ENCODE measurements at regions not wholly inside any gene's neighbourhood (a gene's known extent, or its start where the extent isn't known, plus 50 kb on each side); places are given as distances from the start of the nearest gene placed in this dataset.
"Not testable (repeated sequence)": the region's sequence is repeated elsewhere in the genome, so short reads cannot be mapped to it uniquely, and the experiment has no call there.

DNA sequence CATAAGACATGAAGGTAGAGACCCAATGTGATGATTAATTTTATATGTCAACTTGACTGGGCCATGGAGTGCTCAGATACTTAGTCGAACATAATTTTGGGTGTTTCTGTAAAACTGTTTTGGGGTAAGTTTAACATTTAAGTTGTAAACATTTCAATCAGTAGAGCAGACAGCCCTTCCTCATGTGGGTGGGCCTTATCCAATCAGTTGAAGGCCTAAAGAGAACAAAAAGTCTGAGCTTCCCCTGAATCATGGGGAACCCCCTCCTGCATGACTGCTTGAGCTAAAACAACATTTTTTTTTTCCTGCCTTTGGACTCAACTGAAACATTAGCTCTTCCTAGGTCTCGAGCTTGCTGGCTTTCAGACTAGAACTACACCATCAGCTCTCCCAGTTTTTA, 327.3 kb upstream of the SOX9 start:
- Mint-ChIP-seq H3K9me3 (no peaks in the 10 kb centered on the region), H3K27me3 (no peaks in the 10 kb centered on the region), H3K4me1 (ENCODE audit: low read depth) (no peaks in the 10 kb centered on the region), H3K36me3 (no peaks in the 10 kb centered on the region), H3K27ac (no peak overlapping the region), H3K4me3 (no peak overlapping the region)
- no peak for DNase-seq
- POLR2A ChIA-PET = no interaction called here
- intact Hi-C loops (cut with micrococcal nuclease) = no loop called here
- CTCF ChIA-PET = no interaction called here

DNA sequence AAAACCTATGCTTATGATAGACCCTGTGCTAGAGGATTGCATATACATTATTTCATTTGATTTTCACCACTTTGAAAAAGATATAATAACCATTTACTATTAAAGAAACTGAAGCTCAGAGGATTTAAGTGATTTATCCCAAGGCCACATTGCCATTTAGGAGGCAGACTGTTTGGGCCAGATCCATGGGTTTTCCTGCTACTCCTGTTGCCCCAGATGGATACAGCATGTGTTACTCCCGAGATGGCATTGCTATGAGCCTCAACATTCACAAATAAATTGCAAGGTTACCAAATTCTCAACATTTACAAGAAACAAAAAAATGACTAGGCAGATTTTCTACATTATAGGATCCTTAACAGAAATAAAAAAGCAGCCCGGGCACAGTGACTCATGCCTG, 322.1 kb upstream of the SOX9 start:
- H3K27me3 Mint-ChIP-seq = no peaks in the 10 kb centered on the region
- no peaks in the 10 kb centered on the region for H3K9me3 Mint-ChIP-seq
- ChIA-PET POLR2A (no interaction called here), CTCF (no interaction called here)
- intact Hi-C loops (cut with micrococcal nuclease) = no loop called here
- no peak overlapping the region for H3K27ac Mint-ChIP-seq
- H3K4me1 Mint-ChIP-seq (ENCODE audit: low read depth) = no peaks in the 10 kb centered on the region
- no peak overlapping the region for H3K4me3 Mint-ChIP-seq
- H3K36me3 Mint-ChIP-seq = no peaks in the 10 kb centered on the region
- DNase-seq = no peak

DNA sequence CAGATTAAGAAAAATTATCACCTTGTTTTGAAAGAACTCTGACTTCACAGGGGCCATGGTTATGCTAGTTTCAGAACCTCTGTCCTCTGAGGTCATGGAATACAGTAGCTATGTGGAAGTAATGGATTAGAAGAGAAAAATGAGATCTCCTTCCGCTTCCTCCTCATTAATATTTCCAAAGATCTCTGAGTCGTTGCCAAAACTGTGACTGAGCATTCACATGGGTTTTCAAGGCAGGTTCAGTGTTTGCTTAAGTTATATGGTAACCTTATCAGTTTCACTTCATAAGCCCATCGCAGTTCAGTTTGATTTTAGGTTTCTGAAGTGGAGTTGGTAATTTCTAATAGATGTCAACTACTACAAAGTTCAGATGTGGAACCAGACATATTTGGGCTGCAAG, 321.2 kb upstream of the SOX9 start:
- H3K27me3 Mint-ChIP-seq = no peaks in the 10 kb centered on the region
- no peak for DNase-seq
- intact Hi-C loops (cut with micrococcal nuclease) = no loop called here
- H3K27ac Mint-ChIP-seq = no peak overlapping the region
- H3K4me1 Mint-ChIP-seq (ENCODE audit: low read depth) = no peaks in the 10 kb centered on the region
- POLR2A ChIA-PET = no interaction called here
- CTCF ChIA-PET = no interaction called here
- H3K36me3 Mint-ChIP-seq = no peaks in the 10 kb centered on the region
- H3K4me3 Mint-ChIP-seq = no peak overlapping the region
- H3K9me3 Mint-ChIP-seq = no peaks in the 10 kb centered on the region

DNA sequence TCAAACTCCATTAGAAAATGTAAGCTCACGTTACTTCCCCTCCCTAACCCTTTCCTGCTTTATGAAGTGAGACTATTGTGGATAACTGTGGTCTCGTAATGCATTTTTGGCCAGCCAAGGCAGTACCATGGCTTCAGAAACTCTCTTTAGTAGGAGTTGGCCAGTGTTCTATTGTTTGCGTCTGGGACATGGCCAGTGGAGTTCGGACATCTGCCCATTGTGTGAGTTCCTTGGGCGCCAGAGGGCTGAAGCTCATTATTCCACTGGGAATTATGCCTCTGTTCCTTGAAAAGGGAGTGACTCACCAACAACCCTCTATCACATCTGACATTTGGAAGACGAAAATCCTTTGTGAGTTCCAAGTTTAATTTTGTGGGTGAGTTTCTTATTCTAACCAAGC, 319.5 kb upstream of the SOX9 start:
- ChIA-PET POLR2A (no interaction called here), CTCF (no interaction called here)
- no peak overlapping the region for H3K4me3 Mint-ChIP-seq
- intact Hi-C loops (cut with micrococcal nuclease) = no loop called here
- peaks cover 4% of the 10 kb centered on the region for H3K9me3 Mint-ChIP-seq
- no peak overlapping the region for H3K27ac Mint-ChIP-seq
- no peak for DNase-seq
- no peaks in the 10 kb centered on the region for H3K4me1 Mint-ChIP-seq (ENCODE audit: low read depth)
- H3K36me3 Mint-ChIP-seq = no peaks in the 10 kb centered on the region
- H3K27me3 Mint-ChIP-seq = peaks cover 2% of the 10 kb centered on the region

DNA sequence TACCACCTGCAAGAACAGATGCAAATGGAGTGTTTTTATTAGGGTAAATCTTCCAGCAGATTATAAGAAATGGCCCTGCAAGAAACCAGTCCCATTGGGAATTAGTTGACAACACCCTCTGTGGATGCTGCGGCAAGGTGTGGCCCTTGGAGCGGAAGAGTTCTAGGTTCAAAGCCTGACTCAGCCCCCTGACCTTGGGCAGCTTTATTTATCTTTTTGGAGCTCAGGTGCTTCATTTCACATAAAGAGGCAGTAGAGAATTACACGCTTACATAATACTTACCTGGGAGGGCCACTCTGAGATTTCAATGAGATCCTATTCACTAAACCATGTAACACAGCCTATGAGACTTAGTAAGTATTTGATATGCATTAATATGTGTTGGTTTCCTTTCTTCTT, 318.2 kb upstream of the SOX9 start:
- no peaks in the 10 kb centered on the region for H3K36me3 Mint-ChIP-seq
- CTCF ChIA-PET = no interaction called here

GRCh38 chr17:71803656-71804284, 317.1 kb upstream of the SOX9 start:
- peaks cover 2% of the 10 kb centered on the region for H3K27me3 Mint-ChIP-seq
- H3K4me1 Mint-ChIP-seq (ENCODE audit: low read depth) = no peaks in the 10 kb centered on the region
- POLR2A ChIA-PET = no interaction called here
- H3K27ac Mint-ChIP-seq = no peak overlapping the region
- no peaks in the 10 kb centered on the region for H3K36me3 Mint-ChIP-seq
- H3K9me3 Mint-ChIP-seq = peaks cover 4% of the 10 kb centered on the region
- CTCF ChIA-PET = no interaction called here
- no peak for DNase-seq
- no peak overlapping the region for H3K4me3 Mint-ChIP-seq
- intact Hi-C loops (cut with micrococcal nuclease) = no loop called here

More for the DNA sequence above, 318.2 kb upstream of the SOX9 start:
- POLR2A ChIA-PET = no interaction called here
- no peak for DNase-seq
- Mint-ChIP-seq H3K27ac (no peak overlapping the region), H3K27me3 (peaks cover 2% of the 10 kb centered on the region), H3K4me3 (no peak overlapping the region), H3K4me1 (ENCODE audit: low read depth) (no peaks in the 10 kb centered on the region), H3K9me3 (peaks cover 4% of the 10 kb centered on the region)
- intact Hi-C loops (cut with micrococcal nuclease) = no loop called here

DNA sequence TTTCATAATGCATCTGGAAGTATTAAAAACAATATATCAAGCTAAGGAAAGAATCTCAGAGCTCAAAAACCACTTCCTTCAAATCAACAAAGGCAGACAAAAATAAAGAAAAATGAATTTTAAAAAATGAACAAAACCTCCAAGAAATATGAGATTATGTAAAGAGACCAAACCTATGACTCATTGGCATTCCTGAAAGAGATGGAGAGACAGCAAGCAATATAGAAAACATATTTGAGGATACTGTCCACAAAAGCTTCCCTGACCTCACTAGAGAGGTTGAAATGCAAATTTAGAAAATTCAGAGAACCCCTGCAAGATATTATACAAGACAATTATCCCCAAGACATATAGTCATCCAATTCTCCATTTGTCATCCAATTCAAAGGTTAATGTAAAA, 311.3 kb upstream of the SOX9 start:
- ChIA-PET POLR2A (no interaction called here), CTCF (no interaction called here)
- Mint-ChIP-seq H3K27me3 (peaks cover 2% of the 10 kb centered on the region), H3K4me1 (ENCODE audit: low read depth) (no peaks in the 10 kb centered on the region), H3K9me3 (peaks cover 8% of the 10 kb centered on the region), H3K27ac (no peak overlapping the region), H3K4me3 (no peak overlapping the region), H3K36me3 (no peaks in the 10 kb centered on the region)
- no peak for DNase-seq
- intact Hi-C loops (cut with micrococcal nuclease) = no loop called here

DNA sequence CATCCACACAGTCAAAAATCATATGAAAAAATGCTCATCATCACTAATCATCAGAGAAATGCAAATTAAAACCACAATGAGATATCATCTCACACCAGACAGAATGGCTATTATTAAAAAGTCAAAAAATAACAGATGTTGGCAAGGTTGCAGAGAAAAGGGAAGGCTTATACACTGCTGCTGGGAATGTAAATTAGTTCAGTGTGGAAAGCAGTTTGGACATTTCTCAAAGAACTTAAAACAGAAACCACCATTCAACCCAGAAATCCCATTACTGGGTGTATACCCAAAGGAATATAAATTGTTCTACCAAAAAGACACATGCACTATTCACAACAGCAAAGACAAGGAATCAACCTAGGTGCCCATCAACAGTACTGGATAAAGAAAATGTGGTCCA, 307.0 kb upstream of the SOX9 start:
- H3K4me1 Mint-ChIP-seq (ENCODE audit: low read depth); CTCF ChIA-PET; H3K4me3 Mint-ChIP-seq; H3K9me3 Mint-ChIP-seq; H3K36me3 Mint-ChIP-seq; intact Hi-C loops (cut with micrococcal nuclease); POLR2A ChIA-PET; H3K27ac Mint-ChIP-seq; H3K27me3 Mint-ChIP-seq; DNase-seq: not testable (repeated sequence)

GRCh38 chr17:71821511-71821910, 299.3 kb upstream of the SOX9 start:
- POLR2A ChIA-PET = no interaction called here
- Mint-ChIP-seq H3K27ac (no peak overlapping the region), H3K4me1 (ENCODE audit: low read depth) (no peaks in the 10 kb centered on the region), H3K27me3 (no peaks in the 10 kb centered on the region), H3K36me3 (no peaks in the 10 kb centered on the region), H3K9me3 (peaks cover 2% of the 10 kb centered on the region), H3K4me3 (no peak overlapping the region)
- CTCF ChIA-PET = no interaction called here
- intact Hi-C loops (cut with micrococcal nuclease) = no loop called here
- no peak for DNase-seq

DNA sequence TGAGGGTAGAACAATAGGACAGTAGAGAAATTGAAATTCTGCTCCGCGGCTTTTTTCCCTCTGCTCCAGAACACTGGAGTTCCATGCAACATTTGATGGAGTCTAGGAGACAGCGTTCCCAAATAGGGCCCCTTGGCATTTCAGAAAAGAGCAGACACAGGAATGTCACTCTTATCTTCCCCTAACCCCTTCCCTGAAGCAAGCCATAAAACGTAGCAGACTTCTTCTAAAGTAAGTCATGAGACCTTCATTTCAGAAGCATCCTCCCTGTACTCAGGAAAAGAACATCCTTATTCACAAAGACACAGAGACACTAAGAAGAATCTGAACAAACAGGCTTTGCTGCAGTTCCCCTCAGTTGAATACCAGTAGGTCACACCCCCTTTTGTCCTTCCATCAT, 296.1 kb upstream of the SOX9 start:
- H3K36me3 Mint-ChIP-seq = no peaks in the 10 kb centered on the region
- H3K9me3 Mint-ChIP-seq = peaks cover 2% of the 10 kb centered on the region
- DNase-seq = no peak
- H3K27me3 Mint-ChIP-seq = no peaks in the 10 kb centered on the region
- CTCF ChIA-PET = no interaction called here
- H3K4me3 Mint-ChIP-seq = no peak overlapping the region
- POLR2A ChIA-PET = no interaction called here
- H3K4me1 Mint-ChIP-seq (ENCODE audit: low read depth) = no peaks in the 10 kb centered on the region
- intact Hi-C loops (cut with micrococcal nuclease) = no loop called here
- no peak overlapping the region for H3K27ac Mint-ChIP-seq

- Mint-ChIP-seq H3K27ac (no peak overlapping the region), H3K4me3 (no peak overlapping the region), H3K4me1 (ENCODE audit: low read depth) (no peaks in the 10 kb centered on the region), H3K27me3 (peaks cover 2% of the 10 kb centered on the region), H3K9me3 (peaks cover 2% of the 10 kb centered on the region), H3K36me3 (no peaks in the 10 kb centered on the region)
- CTCF ChIA-PET = no interaction called here
- POLR2A ChIA-PET = no interaction called here
- no peak for DNase-seq
- intact Hi-C loops (cut with micrococcal nuclease) = no loop called here
Observed at GRCh38 chr17:71825687-71826086, 295.1 kb upstream of the SOX9 start.

- intact Hi-C loops (cut with micrococcal nuclease) = no loop called here
- peaks cover 5% of the 10 kb centered on the region for H3K27me3 Mint-ChIP-seq
- H3K4me1 Mint-ChIP-seq (ENCODE audit: low read depth) = no peaks in the 10 kb centered on the region
- no peaks in the 10 kb centered on the region for H3K36me3 Mint-ChIP-seq
- no peak overlapping the region for H3K4me3 Mint-ChIP-seq
- ChIA-PET CTCF (no interaction called here), POLR2A (no interaction called here)
- no peak overlapping the region for H3K27ac Mint-ChIP-seq
- DNase-seq = no peak
- no peaks in the 10 kb centered on the region for H3K9me3 Mint-ChIP-seq
Observed at GRCh38 chr17:71828182-71828596, 292.6 kb upstream of the SOX9 start.

GRCh38 chr17:71830866-71831265, 290.0 kb upstream of the SOX9 start:
- no peak overlapping the region for H3K4me3 Mint-ChIP-seq
- H3K27ac Mint-ChIP-seq = no peak overlapping the region
- intact Hi-C loops (cut with micrococcal nuclease) = no loop called here
- CTCF ChIA-PET = no interaction called here
- POLR2A ChIA-PET = no interaction called here
- peaks cover 5% of the 10 kb centered on the region for H3K27me3 Mint-ChIP-seq
- no peaks in the 10 kb centered on the region for H3K36me3 Mint-ChIP-seq
- DNase-seq = no peak
- peaks cover 3% of the 10 kb centered on the region for H3K9me3 Mint-ChIP-seq
- H3K4me1 Mint-ChIP-seq (ENCODE audit: low read depth) = no peaks in the 10 kb centered on the region

- no peaks in the 10 kb centered on the region for H3K27me3 Mint-ChIP-seq
- DNase-seq = no peak
- intact Hi-C loops (cut with micrococcal nuclease) = no loop called here
- no peak overlapping the region for H3K27ac Mint-ChIP-seq
- ChIA-PET POLR2A (no interaction called here), CTCF (no interaction called here)
- peaks cover 12% of the 10 kb centered on the region for H3K9me3 Mint-ChIP-seq
- H3K4me1 Mint-ChIP-seq (ENCODE audit: low read depth) = no peaks in the 10 kb centered on the region
- H3K4me3 Mint-ChIP-seq = no peak overlapping the region
- H3K36me3 Mint-ChIP-seq = no peaks in the 10 kb centered on the region
Observed at GRCh38 chr17:71842986-71843385, 277.8 kb upstream of the SOX9 start.
